GM10248 (cell line): ENCODE measurements at regions not wholly inside any gene's neighbourhood (a gene's known extent, or its start where the extent isn't known, plus 50 kb on each side); places are given as distances from the start of the nearest gene placed in this dataset.
"Not testable (repeated sequence)": the region's sequence is repeated elsewhere in the genome, so short reads cannot be mapped to it uniquely, and the experiment has no call there.

ENCODE experiments used
- CTCF ChIA-PET: fragments of 300-600 bp; sonication (Branson Sonifier 250); formaldehyde crosslinking; extraction: SDS; loops from one replicate; lab custom pipeline; 2021; ENCODE audit warnings: antibody characterized with exemption; lab: Yijun Ruan, JAX
- POLR2A ChIA-PET: fragments of 350-650 bp; sonication (Branson Sonifier 250); formaldehyde crosslinking; extraction: SDS; loops from one replicate; lab custom pipeline; 2020; ENCODE audit warnings: antibody characterized with exemption; lab: Yijun Ruan, JAX
- DNase-seq: peaks from one replicate; pipeline ENCODE4 v3.0.0; 2012; ENCODE audit errors: extremely low spot score
- CTCF ChIP-seq: IDR thresholded peaks from 2 replicates; pipeline ENCODE4 v1.5.1; 2012; ENCODE audit warnings: mild to moderate bottlenecking, low read depth; ENCODE audit errors: extremely low read depth, missing control alignments, control extremely low read depth

GRCh38 chr14:46571970-46572369 lies 79.6 kb downstream of the RPL10L start:
- DNase-seq = no peak
- CTCF ChIA-PET = no interaction called here
- no peak for TF ChIP-seq CTCF
- POLR2A ChIA-PET = no interaction called here

- DNase-seq, CTCF ChIA-PET, POLR2A ChIA-PET: not testable (repeated sequence)
These were observed 83.4 kb downstream of the RPL10L start for GRCh38 chr14:46568161-46568560.

- CTCF ChIA-PET = interaction anchor here (1.1 kb wide), 1 partner anchor 16 kb away, joined by 3 read pairs; no protein-coding TSS in a partner anchor
- TF ChIP-seq CTCF = no peak
- POLR2A ChIA-PET = no interaction called here
- DNase-seq = no peak
These were observed 100.7 kb downstream of the RPL10L start for GRCh38 chr14:46550836-46551235.

GRCh38 chr14:46540986-46541385 lies 110.6 kb downstream of the RPL10L start:
- ChIA-PET CTCF (no interaction called here), POLR2A (no interaction called here)
- no peak for DNase-seq
- TF ChIP-seq CTCF = no peak

GRCh38 chr14:46519121-46519520 lies 132.5 kb downstream of the RPL10L start:
- DNase-seq = no peak
- CTCF ChIA-PET = no interaction called here
- no peak for TF ChIP-seq CTCF
- POLR2A ChIA-PET = no interaction called here

DNA sequence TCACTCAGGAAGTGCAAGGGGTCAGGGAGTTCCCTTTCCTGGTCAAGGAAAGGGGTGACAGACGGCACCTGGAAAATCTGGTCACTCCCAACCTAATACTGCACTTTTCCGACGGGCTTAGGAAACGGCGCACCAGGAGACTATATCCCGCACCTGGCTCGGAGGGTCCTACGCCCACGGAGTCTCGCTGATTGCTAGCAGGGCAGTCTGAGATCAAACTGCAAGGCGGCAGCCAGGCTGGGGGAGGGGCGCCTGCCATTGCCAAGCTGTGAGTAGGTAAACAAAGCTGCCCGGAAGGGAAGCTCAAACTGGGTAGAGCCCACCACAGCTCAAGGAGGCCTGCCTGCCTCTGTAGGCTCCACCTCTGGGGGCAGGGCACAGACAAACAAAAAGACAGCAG lies 142.8 kb downstream of the RPL10L start:
- CTCF ChIA-PET, DNase-seq, POLR2A ChIA-PET: not testable (repeated sequence)

DNA sequence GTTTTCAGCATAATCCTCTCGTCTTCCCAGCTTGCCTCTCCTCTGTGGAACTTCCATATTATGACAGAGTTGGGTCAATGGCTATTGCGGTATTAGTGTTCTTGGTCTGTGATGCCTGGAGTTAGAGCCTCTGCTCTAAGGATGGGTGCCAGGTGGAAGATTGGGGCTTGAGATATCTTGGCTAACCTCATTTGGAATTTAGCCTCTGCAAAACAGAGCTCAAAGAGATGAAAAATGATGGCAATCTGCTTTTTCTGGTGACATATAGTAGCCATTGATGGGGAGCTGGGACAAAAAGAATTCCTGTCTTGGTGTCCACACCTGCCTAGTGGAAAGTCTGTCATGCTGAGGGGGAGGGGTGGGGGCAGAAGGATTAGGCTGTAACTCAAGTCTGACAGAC lies 152.1 kb downstream of the RPL10L start:
- ChIA-PET CTCF (no interaction called here), POLR2A (no interaction called here)
- no peak for TF ChIP-seq CTCF
- DNase-seq = no peak

DNA sequence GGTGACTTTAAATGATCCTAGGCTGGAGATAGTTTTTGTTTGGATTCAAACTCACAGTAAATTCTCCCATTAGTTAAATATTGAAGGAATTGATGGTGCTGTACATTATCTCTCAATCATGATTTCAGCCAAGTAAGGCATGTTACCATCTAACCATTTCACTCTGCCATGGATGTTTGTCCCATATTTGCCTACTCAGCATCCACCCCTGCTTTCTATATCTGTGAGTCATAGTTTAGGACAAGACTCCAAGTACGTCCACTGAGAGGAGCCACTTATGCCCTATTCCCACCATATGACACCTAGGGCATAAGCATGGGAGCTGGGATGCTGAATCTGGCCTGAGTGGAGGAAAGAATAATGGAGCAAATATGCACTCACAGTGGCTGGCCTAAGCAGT lies 155.2 kb downstream of the RPL10L start:
- POLR2A ChIA-PET = no interaction called here
- no peak for TF ChIP-seq CTCF
- CTCF ChIA-PET = no interaction called here
- no peak for DNase-seq
